HCT116 (cell line): ENCODE measurements at regions not wholly inside any gene's neighbourhood (a gene's known extent, or its start where the extent isn't known, plus 50 kb on each side); places are given as distances from the start of the nearest gene placed in this dataset.

Experiments
- EGR1 ChIP-seq: IDR thresholded peaks from 2 replicates; pipeline ENCODE4 v1.6.1; 2012; ENCODE audit warnings: low read depth
- TCF7L2 ChIP-seq: IDR thresholded peaks from 2 replicates; pipeline ENCODE4 v1.7.0; 2011; ENCODE audit warnings: borderline replicate concordance, inconsistent platforms; ENCODE audit not compliant: insufficient read depth, insufficient read length; ENCODE audit errors: extremely low read depth
- TF ChIP-seq, protein P1 (sequence below), 3 experiments: fragments of 200-600 bp in 1 of 3; sonication (generic) in 1 of 3; IDR thresholded peaks in 2 of 3; conservative IDR thresholded peaks in 1 of 3; 2 replicates each; pipeline ENCODE4 v1.5.1; 2012 to 2017; ENCODE audit warnings: low read depth in 2 of 3, low read length in 2 of 3, antibody characterized with exemption in 1 of 3, borderline replicate concordance in 1 of 3, control low read depth in 1 of 3, mild to moderate bottlenecking in 1 of 3, mixed read lengths in 1 of 3, mixed run types in 1 of 3, moderate library complexity in 1 of 3; ENCODE audit not compliant: insufficient read depth in 1 of 3

DNA sequence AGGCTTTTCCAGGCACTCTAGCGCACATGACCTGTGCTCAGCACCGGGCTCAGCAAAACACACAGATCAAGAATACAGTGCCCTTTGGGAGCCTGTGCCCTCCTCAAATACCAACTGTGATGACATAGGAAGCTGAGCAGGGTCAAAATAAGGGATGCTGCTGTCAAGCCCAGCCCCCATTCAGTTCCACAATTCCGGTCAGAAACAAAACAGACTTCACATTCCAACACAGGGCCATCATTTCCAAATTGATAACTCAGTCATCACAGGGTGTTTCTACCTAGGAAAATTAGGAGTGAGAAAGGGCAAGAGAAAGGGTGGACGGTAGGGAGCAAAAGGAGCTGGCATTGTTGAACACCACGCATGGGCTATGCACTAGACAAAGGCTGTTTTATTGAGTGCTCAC lies 158.4 kb upstream of the CCDC54 start:
- TF ChIP-seq TCF7L2 = no peak
- TF ChIP-seq, protein P1, sequence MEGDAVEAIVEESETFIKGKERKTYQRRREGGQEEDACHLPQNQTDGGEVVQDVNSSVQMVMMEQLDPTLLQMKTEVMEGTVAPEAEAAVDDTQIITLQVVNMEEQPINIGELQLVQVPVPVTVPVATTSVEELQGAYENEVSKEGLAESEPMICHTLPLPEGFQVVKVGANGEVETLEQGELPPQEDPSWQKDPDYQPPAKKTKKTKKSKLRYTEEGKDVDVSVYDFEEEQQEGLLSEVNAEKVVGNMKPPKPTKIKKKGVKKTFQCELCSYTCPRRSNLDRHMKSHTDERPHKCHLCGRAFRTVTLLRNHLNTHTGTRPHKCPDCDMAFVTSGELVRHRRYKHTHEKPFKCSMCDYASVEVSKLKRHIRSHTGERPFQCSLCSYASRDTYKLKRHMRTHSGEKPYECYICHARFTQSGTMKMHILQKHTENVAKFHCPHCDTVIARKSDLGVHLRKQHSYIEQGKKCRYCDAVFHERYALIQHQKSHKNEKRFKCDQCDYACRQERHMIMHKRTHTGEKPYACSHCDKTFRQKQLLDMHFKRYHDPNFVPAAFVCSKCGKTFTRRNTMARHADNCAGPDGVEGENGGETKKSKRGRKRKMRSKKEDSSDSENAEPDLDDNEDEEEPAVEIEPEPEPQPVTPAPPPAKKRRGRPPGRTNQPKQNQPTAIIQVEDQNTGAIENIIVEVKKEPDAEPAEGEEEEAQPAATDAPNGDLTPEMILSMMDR (IDR thresholded peaks at IDR 0.05 in 2 of 3, conservative IDR thresholded peaks at IDR 0.05 in 1 of 3; ENCODE audit: borderline replicate concordance in 1 of 3, insufficient read depth in 1 of 3, low read depth in 2 of 3, low read length in 2 of 3) = no peak
- no peak for TF ChIP-seq EGR1
